Thoracic aorta (tissue), 2 donors: ENCODE measurements at regions not wholly inside any gene's neighbourhood (a gene's known extent, or its start where the extent isn't known, plus 50 kb on each side); places are given as distances from the start of the nearest gene placed in this dataset.

Source experiments
- ATAC-seq: fragments of 150-250 bp; one replicate; pipeline ENCODE4 v1.8.0; 2017; ENCODE audit warnings: low read depth; ENCODE audit not compliant: insufficient number of reproducible peaks, low FRiP score
- DNase-seq: peaks from one replicate; pipeline ENCODE4 v3.0.0-alpha.2; 2020; ENCODE audit warnings: low spot score
- H3K27ac ChIP-seq, 2 donors: fragments of 200-600 bp; sonication (generic); 1 replicate in 1 of 2; 2 replicates in 1 of 2; pipeline ENCODE4 v1.5.1; 2016; ENCODE audit warnings: mild to moderate bottlenecking in 2 of 2, moderate library complexity in 2 of 2
- H3K27me3 ChIP-seq: fragments of 200-600 bp; sonication (generic); replicated peaks from 2 replicates; pipeline ENCODE4 v1.6.0; 2016; ENCODE audit warnings: mild to moderate bottlenecking; ENCODE audit not compliant: insufficient read depth
- H3K36me3 ChIP-seq: fragments of 200-600 bp; sonication (generic); one replicate; pipeline ENCODE4 v1.5.1; 2016
- H3K4me1 ChIP-seq, 2 donors: fragments of 200-600 bp; sonication (generic); 1 replicate in 1 of 2; 2 replicates in 1 of 2; pipeline versions ENCODE4 v1.5.1 to v1.6.0; 2016; ENCODE audit warnings: low read depth in 2 of 2, mild to moderate bottlenecking in 1 of 2; ENCODE audit not compliant: control insufficient read depth in 1 of 2
- H3K4me3 ChIP-seq: fragments of 200-600 bp; sonication (generic); 2 replicates; pipeline ENCODE4 v1.5.1; 2016; ENCODE audit warnings: mild to moderate bottlenecking
- H3K9me3 ChIP-seq: fragments of 200-600 bp; sonication (generic); 2 replicates; pipeline ENCODE4 v1.5.1; 2016
- CTCF ChIP-seq: fragments of 200-600 bp; sonication (generic); IDR thresholded peaks from one replicate; pipeline ENCODE4 v1.5.1; 2019; ENCODE audit warnings: antibody characterized with exemption

GRCh38 chr6:120186080-120186479 lies 836.5 kb upstream of the MAN1A1 start:
- Histone ChIP-seq H3K27me3 (no peaks in the 10 kb centered on the region), H3K9me3 (no peaks in the 10 kb centered on the region), H3K4me3 (no peak overlapping the region), H3K36me3 (no peaks in the 10 kb centered on the region), H3K4me1 (no peaks in the 10 kb centered on the region), H3K27ac (no peak overlapping the region)
- DNase-seq: no peak
- no peak for ATAC-seq
- TF ChIP-seq CTCF: no peak

GRCh38 chr6:120173250-120173649 lies 823.7 kb upstream of the MAN1A1 start:
- Histone ChIP-seq H3K9me3 (no peaks in the 10 kb centered on the region), H3K27ac (no peak overlapping the region), H3K4me3 (no peak overlapping the region), H3K4me1 (no peaks in the 10 kb centered on the region), H3K27me3 (no peaks in the 10 kb centered on the region), H3K36me3 (no peaks in the 10 kb centered on the region)
- no peak for TF ChIP-seq CTCF
- ATAC-seq: no peak
- DNase-seq: no peak

GRCh38 chr6:120164531-120164930 lies 815.0 kb upstream of the MAN1A1 start:
- no peaks in the 10 kb centered on the region for H3K4me1 ChIP-seq
- H3K9me3 ChIP-seq: no peaks in the 10 kb centered on the region
- no peak overlapping the region for H3K4me3 ChIP-seq
- TF ChIP-seq CTCF: no peak
- H3K27ac ChIP-seq: no peak overlapping the region
- H3K36me3 ChIP-seq: no peaks in the 10 kb centered on the region
- ATAC-seq (no peak), DNase-seq (no peak)
- H3K27me3 ChIP-seq: no peaks in the 10 kb centered on the region

GRCh38 chr6:120157873-120158272 lies 808.3 kb upstream of the MAN1A1 start:
- DNase-seq: no peak
- H3K27me3 ChIP-seq: no peaks in the 10 kb centered on the region
- TF ChIP-seq CTCF: no peak
- no peak overlapping the region for H3K27ac ChIP-seq
- H3K4me3 ChIP-seq: no peak overlapping the region
- no peaks in the 10 kb centered on the region for H3K36me3 ChIP-seq
- H3K4me1 ChIP-seq: no peaks in the 10 kb centered on the region
- ATAC-seq: no peak
- H3K9me3 ChIP-seq: no peaks in the 10 kb centered on the region

GRCh38 chr6:120147071-120147871 lies 797.7 kb upstream of the MAN1A1 start:
- Histone ChIP-seq H3K36me3 (no peaks in the 10 kb centered on the region), H3K4me1 (no peaks in the 10 kb centered on the region), H3K9me3 (no peaks in the 10 kb centered on the region), H3K4me3 (no peak overlapping the region), H3K27me3 (no peaks in the 10 kb centered on the region), H3K27ac (no peak overlapping the region)
- TF ChIP-seq CTCF: no peak
- DNase-seq (no peak), ATAC-seq (no peak)
